Gastrocnemius medialis (tissue), 4 donors: ENCODE measurements at regions not wholly inside any gene's neighbourhood (a gene's known extent, or its start where the extent isn't known, plus 50 kb on each side); places are given as distances from the start of the nearest gene placed in this dataset.

ENCODE experiments used
- POLR2A ChIP-seq, 2 donors: fragments of 450-650 bp; IDR thresholded peaks; one replicate each; pipeline ENCODE4 v1.6.1; 2017; ENCODE audit warnings: antibody characterized with exemption in 2 of 2, mild to moderate bottlenecking in 2 of 2, moderate library complexity in 2 of 2
- TF ChIP-seq, protein P1 (sequence below), 5 experiments: fragments of 450-650 bp in 3 of 5; fragments of 200-600 bp in 2 of 5; sonication (generic) in 2 of 5; IDR thresholded peaks in 4 of 5; conservative IDR thresholded peaks in 1 of 5; 1 replicate in 4 of 5; 2 replicates in 1 of 5; pipeline ENCODE4 v1.5.1; 2016 to 2019; ENCODE audit warnings: antibody characterized with exemption in 5 of 5, mild to moderate bottlenecking in 3 of 5, moderate library complexity in 3 of 5

DNA sequence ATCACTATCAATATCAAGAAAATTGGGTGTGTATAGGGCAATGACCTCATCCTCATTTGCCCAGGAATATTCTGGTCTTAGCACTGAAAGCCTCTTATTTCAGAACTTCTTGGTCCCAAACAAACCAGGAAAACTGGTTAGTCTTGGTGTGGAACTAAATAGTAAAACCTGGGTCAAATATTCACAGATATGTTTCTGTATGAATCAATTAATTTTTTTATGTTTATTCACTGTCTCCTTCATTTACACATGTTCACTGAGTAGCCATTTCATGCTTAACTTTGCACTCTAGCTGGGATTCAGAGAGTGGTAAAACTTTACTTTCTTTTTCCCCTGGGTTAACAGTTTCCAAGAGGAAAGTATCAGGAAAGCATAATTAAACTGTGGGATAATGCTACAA is 113.7 kb upstream of the PAPPA start:
- TF ChIP-seq, protein P1, sequence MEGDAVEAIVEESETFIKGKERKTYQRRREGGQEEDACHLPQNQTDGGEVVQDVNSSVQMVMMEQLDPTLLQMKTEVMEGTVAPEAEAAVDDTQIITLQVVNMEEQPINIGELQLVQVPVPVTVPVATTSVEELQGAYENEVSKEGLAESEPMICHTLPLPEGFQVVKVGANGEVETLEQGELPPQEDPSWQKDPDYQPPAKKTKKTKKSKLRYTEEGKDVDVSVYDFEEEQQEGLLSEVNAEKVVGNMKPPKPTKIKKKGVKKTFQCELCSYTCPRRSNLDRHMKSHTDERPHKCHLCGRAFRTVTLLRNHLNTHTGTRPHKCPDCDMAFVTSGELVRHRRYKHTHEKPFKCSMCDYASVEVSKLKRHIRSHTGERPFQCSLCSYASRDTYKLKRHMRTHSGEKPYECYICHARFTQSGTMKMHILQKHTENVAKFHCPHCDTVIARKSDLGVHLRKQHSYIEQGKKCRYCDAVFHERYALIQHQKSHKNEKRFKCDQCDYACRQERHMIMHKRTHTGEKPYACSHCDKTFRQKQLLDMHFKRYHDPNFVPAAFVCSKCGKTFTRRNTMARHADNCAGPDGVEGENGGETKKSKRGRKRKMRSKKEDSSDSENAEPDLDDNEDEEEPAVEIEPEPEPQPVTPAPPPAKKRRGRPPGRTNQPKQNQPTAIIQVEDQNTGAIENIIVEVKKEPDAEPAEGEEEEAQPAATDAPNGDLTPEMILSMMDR (IDR thresholded peaks at IDR 0.05 in 4 of 5, conservative IDR thresholded peaks at IDR 0.05 in 1 of 5), result no peak
- no peak for TF ChIP-seq POLR2A (IDR thresholded peaks at IDR 0.05)
